GM12878 (cell line): ENCODE measurements at regions not wholly inside any gene's neighbourhood (a gene's known extent, or its start where the extent isn't known, plus 50 kb on each side); places are given as distances from the start of the nearest gene placed in this dataset.

ENCODE experiments used
- ATAC-seq: fragments of 200-7000 bp; cut with Tn5 transposase; 3 replicates; pipeline ENCODE4 v1.9.1; 2020; ENCODE audit warnings: mild to moderate bottlenecking, moderate library complexity
- BruUV-seq: library from RNA; stranded (reverse); fragments of 400-500 nt; replicated peaks from 2 replicates; lab custom pipeline; 2021; lab: Mats Ljungman, UMichigan
- CTCF ChIA-PET: fragments of 300-600 bp; sonication (Branson Sonifier 250); formaldehyde crosslinking; extraction: SDS; loops from one replicate; lab custom pipeline; 2021; ENCODE audit warnings: inconsistent platforms; lab: Yijun Ruan, JAX
- POLR2A ChIA-PET: fragments of 350-600 bp; formaldehyde crosslinking; extraction: SDS; loops from one replicate; lab custom pipeline; 2021; ENCODE audit warnings: inconsistent platforms; lab: Charles Lee
- RAD21 ChIA-PET: fragments of 300-600 bp; sonication (Branson Sonifier 250); formaldehyde crosslinking; loops from one replicate; lab custom pipeline; 2023; ENCODE audit warnings: antibody characterized with exemption; ENCODE audit not compliant: unreplicated experiment; lab: Charles Lee
- SMC1A ChIA-PET: fragments of 300-600 bp; sonication (Branson Sonifier 250); formaldehyde crosslinking; loops from one replicate; lab custom pipeline; 2023; ENCODE audit not compliant: unreplicated experiment, uncharacterized antibody; lab: Charles Lee
- DNase-seq: peaks from one replicate; pipeline ENCODE4 v3.0.0-alpha.2; 2011; ENCODE audit warnings: low read depth, low spot score
- FAIRE-seq: peaks from 3 replicates; lab custom pipeline; 2011; peaks lifted over from hg19 to GRCh38; lab: Jason Lieb, UNC
- H2AFZ ChIP-seq: 2 replicates; pipeline ENCODE4 v1.6.0; 2011; ENCODE audit warnings: low read depth, low read length, control low read depth; ENCODE audit not compliant: control insufficient read depth
- H3K27ac ChIP-seq: 2 replicates; pipeline ENCODE4 v1.5.1; 2011; ENCODE audit warnings: control low read depth; ENCODE audit not compliant: control insufficient read depth, insufficient read depth
- H3K27me3 ChIP-seq, 2 experiments: replicated peaks in 1 of 2; 2 replicates each; pipeline versions ENCODE4 v1.6.0 to v1.6.1; 2011; ENCODE audit warnings: low read length in 1 of 2; ENCODE audit not compliant: control insufficient read depth in 2 of 2, insufficient read depth in 2 of 2
- H3K36me3 ChIP-seq, 2 experiments: 2 replicates each; pipeline ENCODE4 v1.5.1; 2011; ENCODE audit warnings: low read length in 1 of 2; ENCODE audit not compliant: control insufficient read depth in 2 of 2, insufficient read depth in 2 of 2
- H3K4me1 ChIP-seq: 2 replicates; pipeline ENCODE4 v1.6.1; 2011; ENCODE audit warnings: mild to moderate bottlenecking, low read length, moderate library complexity, mixed read lengths; ENCODE audit not compliant: control insufficient read depth, insufficient read depth
- H3K4me2 ChIP-seq: 2 replicates; pipeline ENCODE4 v1.6.0; 2011; ENCODE audit warnings: control low read depth; ENCODE audit not compliant: control insufficient read depth, insufficient read depth
- H3K4me3 ChIP-seq: fragments of 200-600 bp; sonication (generic); 2 replicates; pipeline ENCODE4 v1.5.1; 2016
- H3K79me2 ChIP-seq: 2 replicates; pipeline ENCODE4 v1.6.0; 2011; ENCODE audit warnings: low read length; ENCODE audit not compliant: control insufficient read depth, insufficient read depth
- H3K9ac ChIP-seq: 2 replicates; pipeline ENCODE4 v1.8.0; 2011; ENCODE audit warnings: low read length, control low read depth, mixed read lengths; ENCODE audit not compliant: control insufficient read depth, insufficient read depth
- H3K9me3 ChIP-seq: replicated peaks from 3 replicates; pipeline ENCODE4 v1.5.1; 2011; ENCODE audit warnings: mild to moderate bottlenecking, low read length; ENCODE audit not compliant: control insufficient read depth, insufficient read depth
- H4K20me1 ChIP-seq: 2 replicates; pipeline ENCODE4 v1.6.0; 2011; ENCODE audit not compliant: control insufficient read depth, insufficient read depth
- BCL3 ChIP-seq: IDR thresholded peaks from 2 replicates; pipeline ENCODE4 v1.6.1; 2011; ENCODE audit warnings: borderline replicate concordance, low read depth, mild to moderate bottlenecking, moderate library complexity, low read length; ENCODE audit not compliant: insufficient read depth, poor library complexity, severe bottlenecking
- IKZF1 ChIP-seq: fragments of 450-650 bp; conservative IDR thresholded peaks from 2 replicates; pipeline ENCODE4 v1.6.1; 2017; ENCODE audit warnings: antibody characterized with exemption, mild to moderate bottlenecking
- NR2C2 ChIP-seq: IDR thresholded peaks from 2 replicates; pipeline ENCODE4 v1.6.1; 2011; ENCODE audit warnings: borderline replicate concordance, low read depth; ENCODE audit not compliant: control insufficient read depth, insufficient read length
- SIN3A ChIP-seq: IDR thresholded peaks from 2 replicates; pipeline ENCODE4 v1.6.1; 2012; ENCODE audit warnings: low read depth, low read length, improper control_type of control experiment
- TBL1XR1 ChIP-seq: IDR thresholded peaks from 2 replicates; pipeline ENCODE4 v1.6.1; 2012; ENCODE audit warnings: low read depth, low read length, improper control_type of control experiment
- ZNF207 ChIP-seq: fragments of 450-650 bp; IDR thresholded peaks from 2 replicates; pipeline ENCODE4 v1.6.1; 2014; ENCODE audit warnings: antibody characterized with exemption, mild to moderate bottlenecking, borderline replicate concordance
- WGBS: methylation state at CpG from one replicate; pipeline ENCODE4 v1.1.6; 2016; ENCODE audit warnings: low lambda C conversion rate; ENCODE audit not compliant: insufficient replicate concordance, insufficient coverage; ENCODE audit errors: missing lambda C conversion rate; 5-methylcytosine and 5-hydroxymethylcytosine counted together
- in situ Hi-C: fragments of 300-500 bp; cut with MboI; formaldehyde crosslinking; loops from 9 replicates; pipeline ENCODE4 v1.14.3; 2018; ENCODE audit warnings: mixed read lengths
- intact Hi-C: fragments of 100-400 bp; cut with micrococcal nuclease; formaldehyde crosslinking; loops from one replicate; pipeline ENCODE4 v1.14.2; 2022; ENCODE audit not compliant: unreplicated experiment
- TF ChIP-seq, protein P1 (sequence below): fragments of 450-650 bp; formaldehyde crosslinking; IDR thresholded peaks from 2 replicates; pipeline ENCODE4 v1.5.0; 2022; ENCODE audit warnings: mild to moderate bottlenecking, missing genetic modification characterization

DNA sequence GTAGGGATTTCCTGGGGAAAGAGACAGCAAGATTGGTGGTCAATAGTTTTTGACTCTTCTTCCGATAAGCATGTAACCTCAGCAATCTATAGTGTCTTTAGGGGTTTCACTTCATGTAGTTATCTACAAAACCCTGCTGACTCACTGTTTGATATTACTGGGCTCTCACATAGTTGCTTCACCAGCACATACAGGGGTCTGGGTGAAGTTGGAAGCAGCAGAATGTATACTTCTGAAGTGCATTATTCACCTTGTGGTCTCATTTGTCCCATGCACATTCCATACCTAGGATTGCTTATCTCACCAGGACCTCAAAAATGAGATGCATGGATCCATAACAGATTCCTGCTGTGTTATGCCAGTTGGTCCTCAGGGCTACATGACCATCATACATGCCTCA lies 280.0 kb downstream of the LRIG3 start:
- Histone ChIP-seq H3K9ac (no peak overlapping the region), H3K36me3 (no peaks in the 10 kb centered on the region), H3K79me2 (no peaks in the 10 kb centered on the region), H4K20me1 (no peaks in the 10 kb centered on the region), H3K27me3 (no peaks in the 10 kb centered on the region), H3K4me2 (no peak overlapping the region), H3K4me3 (no peak overlapping the region), H3K9me3 (no peaks in the 10 kb centered on the region), H3K4me1 (no peaks in the 10 kb centered on the region), H3K27ac (no peak overlapping the region), H2AFZ (no peak overlapping the region)
- no peak for DNase-seq
- intact Hi-C loops (no loop called here), in situ Hi-C loops (no loop called here)
- ChIA-PET SMC1A (interaction anchor here (1.0 kb wide), 1 partner anchor 38 kb away, joined by 3 read pairs; no protein-coding TSS in a partner anchor), CTCF (no interaction called here), POLR2A (no interaction called here), RAD21 (no interaction called here)
- no TSS peak for BruUV-seq
- 65% methylated on average over 1 of the region's 1 CpG for WGBS
- FAIRE-seq, result no peak
- no peak for ATAC-seq
- TF ChIP-seq IKZF1 (no peak), NR2C2 (no peak), ZNF207 (no peak), BCL3 (no peak), TBL1XR1 (no peak), SIN3A (no peak)
- TF ChIP-seq, protein P1, sequence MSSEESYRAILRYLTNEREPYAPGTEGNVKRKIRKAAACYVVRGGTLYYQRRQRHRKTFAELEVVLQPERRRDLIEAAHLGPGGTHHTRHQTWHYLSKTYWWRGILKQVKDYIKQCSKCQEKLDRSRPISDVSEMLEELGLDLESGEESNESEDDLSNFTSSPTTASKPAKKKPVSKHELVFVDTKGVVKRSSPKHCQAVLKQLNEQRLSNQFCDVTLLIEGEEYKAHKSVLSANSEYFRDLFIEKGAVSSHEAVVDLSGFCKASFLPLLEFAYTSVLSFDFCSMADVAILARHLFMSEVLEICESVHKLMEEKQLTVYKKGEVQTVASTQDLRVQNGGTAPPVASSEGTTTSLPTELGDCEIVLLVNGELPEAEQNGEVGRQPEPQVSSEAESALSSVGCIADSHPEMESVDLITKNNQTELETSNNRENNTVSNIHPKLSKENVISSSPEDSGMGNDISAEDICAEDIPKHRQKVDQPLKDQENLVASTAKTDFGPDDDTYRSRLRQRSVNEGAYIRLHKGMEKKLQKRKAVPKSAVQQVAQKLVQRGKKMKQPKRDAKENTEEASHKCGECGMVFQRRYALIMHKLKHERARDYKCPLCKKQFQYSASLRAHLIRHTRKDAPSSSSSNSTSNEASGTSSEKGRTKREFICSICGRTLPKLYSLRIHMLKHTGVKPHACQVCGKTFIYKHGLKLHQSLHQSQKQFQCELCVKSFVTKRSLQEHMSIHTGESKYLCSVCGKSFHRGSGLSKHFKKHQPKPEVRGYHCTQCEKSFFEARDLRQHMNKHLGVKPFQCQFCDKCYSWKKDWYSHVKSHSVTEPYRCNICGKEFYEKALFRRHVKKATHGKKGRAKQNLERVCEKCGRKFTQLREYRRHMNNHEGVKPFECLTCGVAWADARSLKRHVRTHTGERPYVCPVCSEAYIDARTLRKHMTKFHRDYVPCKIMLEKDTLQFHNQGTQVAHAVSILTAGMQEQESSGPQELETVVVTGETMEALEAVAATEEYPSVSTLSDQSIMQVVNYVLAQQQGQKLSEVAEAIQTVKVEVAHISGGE (CRISPR knock-in tag), result no peak
